SK-N-SH (cell line): ENCODE measurements at regions not wholly inside any gene's neighbourhood (a gene's known extent, or its start where the extent isn't known, plus 50 kb on each side); places are given as distances from the start of the nearest gene placed in this dataset.

ENCODE experiments used
- CTCF ChIA-PET: fragments of 300-600, 350-600 bp; formaldehyde crosslinking; extraction: SDS; loops from one replicate; lab custom pipeline; 2021; lab: Yijun Ruan, JAX
- POLR2A ChIA-PET: fragments of 350-600 bp; sonication (Branson Sonifier 250); formaldehyde crosslinking; extraction: SDS; loops from one replicate; lab custom pipeline; 2020; ENCODE audit warnings: antibody characterized with exemption, inconsistent platforms; lab: Yijun Ruan, JAX
- DNase-seq: peaks from one replicate; pipeline ENCODE4 v3.0.0; 2012
- H2AFZ ChIP-seq: fragments of 200-600 bp; sonication (generic); 2 replicates; pipeline ENCODE4 v1.8.1; 2016; ENCODE audit warnings: antibody characterized with exemption, mild to moderate bottlenecking, low read depth
- H3F3A ChIP-seq: fragments of 200-600 bp; sonication (generic); replicated peaks from 2 replicates; pipeline ENCODE3; 2016; ENCODE audit warnings: antibody characterized with exemption, mild to moderate bottlenecking; ENCODE audit not compliant: insufficient read depth
- H3K27ac ChIP-seq, 2 experiments: fragments of 200-500 bp in 1 of 2; fragments of 200-600 bp in 1 of 2; sonication (Bioruptor generic) in 1 of 2; sonication (generic), shearing (Covaris generic) in 1 of 2; 2 replicates each; pipeline versions ENCODE4 v1.5.1 to v1.6.1; 2014 to 2016; ENCODE audit warnings: low read depth in 2 of 2, inconsistent platforms in 1 of 2, low read length in 1 of 2, mild to moderate bottlenecking in 1 of 2, mixed read lengths in 1 of 2
- H3K27me3 ChIP-seq: fragments of 200-600 bp; sonication (generic), shearing (Covaris generic); 2 replicates; pipeline ENCODE4 v1.6.1; 2016; ENCODE audit warnings: mixed run types; ENCODE audit not compliant: insufficient read depth
- H3K36me3 ChIP-seq, 2 experiments: fragments of 200-500 bp in 1 of 2; fragments of 200-600 bp in 1 of 2; sonication (Bioruptor generic) in 1 of 2; sonication (generic) in 1 of 2; replicated peaks in 1 of 2; 2 replicates each; pipeline versions ENCODE3 to v1.5.1; 2014 to 2016; ENCODE audit warnings: low read length in 1 of 2, mild to moderate bottlenecking in 1 of 2; ENCODE audit not compliant: insufficient read depth in 2 of 2, control insufficient read depth in 1 of 2
- H3K4me1 ChIP-seq, 2 experiments: fragments of 200-500 bp in 1 of 2; fragments of 200-600 bp in 1 of 2; sonication (Bioruptor generic) in 1 of 2; sonication (generic), shearing (Covaris generic) in 1 of 2; 2 replicates each; pipeline versions ENCODE4 v1.5.1 to v1.6.1; 2014 to 2016; ENCODE audit warnings: low read depth in 1 of 2, low read length in 1 of 2, mixed run types in 1 of 2; ENCODE audit not compliant: insufficient read depth in 2 of 2, control insufficient read depth in 1 of 2
- H3K4me2 ChIP-seq: fragments of 200-600 bp; sonication (generic), shearing (Covaris generic); 2 replicates; pipeline ENCODE4 v1.6.1; 2017; ENCODE audit warnings: mixed run types
- H3K4me3 ChIP-seq, 2 experiments: fragments of 200-500 bp in 1 of 2; fragments of 200-600 bp in 1 of 2; sonication (Bioruptor generic) in 1 of 2; sonication (generic), shearing (Covaris generic) in 1 of 2; 2 replicates each; pipeline versions ENCODE4 v1.5.1 to v1.8.1; 2014 to 2016; ENCODE audit warnings: low read depth in 2 of 2, inconsistent platforms in 1 of 2, low read length in 1 of 2, mild to moderate bottlenecking in 1 of 2, mixed read lengths in 1 of 2, moderate library complexity in 1 of 2
- H3K79me2 ChIP-seq: fragments of 200-600 bp; sonication (generic); 2 replicates; pipeline ENCODE4 v1.8.1; 2017; ENCODE audit warnings: mild to moderate bottlenecking; ENCODE audit not compliant: insufficient read depth
- H3K9ac ChIP-seq: fragments of 200-600 bp; sonication (generic); 2 replicates; pipeline ENCODE4 v1.6.1; 2017; ENCODE audit warnings: mixed run types
- H3K9me2 ChIP-seq: fragments of 200-600 bp; sonication (generic); 2 replicates; pipeline ENCODE4 v1.6.1; 2017; ENCODE audit warnings: mixed run types
- H3K9me3 ChIP-seq: fragments of 200-600 bp; sonication (generic); 2 replicates; pipeline ENCODE4 v1.6.1; 2017; ENCODE audit warnings: mixed run types, mild to moderate bottlenecking, moderate library complexity
- H4K20me1 ChIP-seq: fragments of 200-600 bp; sonication (generic); 2 replicates; pipeline ENCODE4 v1.6.1; 2017; ENCODE audit warnings: mild to moderate bottlenecking, mixed run types; ENCODE audit not compliant: insufficient read depth
- CTCF ChIP-seq: fragments of 200-600 bp; sonication (generic); IDR thresholded peaks from 2 replicates; pipeline ENCODE4 v1.6.1; 2017; ENCODE audit warnings: antibody characterized with exemption, mild to moderate bottlenecking, moderate library complexity
- EP300 ChIP-seq, 2 experiments: IDR thresholded peaks; 2 replicates each; pipeline versions ENCODE4 v1.4.0 to v1.6.1; 2012; ENCODE audit warnings: borderline replicate concordance in 1 of 2, low read depth in 1 of 2, low read length in 1 of 2
- EZH2phosphoT487 ChIP-seq: fragments of 200-600 bp; sonication (generic); IDR thresholded peaks from 2 replicates; pipeline ENCODE4 v1.6.1; 2017; ENCODE audit warnings: low read depth, mixed run types, mild to moderate bottlenecking, antibody characterized with exemption, moderate library complexity, borderline replicate concordance
- GABPA ChIP-seq: IDR thresholded peaks from 2 replicates; pipeline ENCODE4 v1.4.0; 2012; ENCODE audit warnings: low read depth, mild to moderate bottlenecking
- NFIC ChIP-seq: IDR thresholded peaks from 2 replicates; pipeline ENCODE4 v1.4.0; 2012; ENCODE audit warnings: borderline replicate concordance
- PBX3 ChIP-seq: IDR thresholded peaks from 2 replicates; pipeline ENCODE4; 2012
- RAD21 ChIP-seq: IDR thresholded peaks from 2 replicates; pipeline ENCODE4 v1.6.1; 2012; ENCODE audit warnings: mild to moderate bottlenecking, low read length
- SMC3 ChIP-seq: IDR thresholded peaks from 2 replicates; pipeline ENCODE4 v1.6.1; 2012; ENCODE audit warnings: low read depth, low read length, improper control_type of control experiment
- WGBS: methylation state at CpG from one replicate; pipeline ENCODE4 v1.1.6; 2017; ENCODE audit warnings: low lambda C conversion rate; 5-methylcytosine and 5-hydroxymethylcytosine counted together

- no peaks in the 10 kb centered on the region for H3K4me1 ChIP-seq
- 4% methylated on average over 6 of the region's 6 CpGs for WGBS
- no peaks in the 10 kb centered on the region for H3K36me3 ChIP-seq
- no peak overlapping the region for H3K4me2 ChIP-seq
- no peak overlapping the region for H3K9ac ChIP-seq
- H3F3A ChIP-seq = no peaks in the 10 kb centered on the region
- ChIA-PET POLR2A (no interaction called here), CTCF (interaction anchor here (0.7 to 2.0 kb wide), 6 partner anchors 11 to 212 kb away, joined by 3 to 9 read pairs (median 4); no protein-coding TSS in a partner anchor)
- no peak overlapping the region for H2AFZ ChIP-seq
- peaks cover 23% of the 10 kb centered on the region; the same call in 1 of the 2 replicates for H3K27me3 ChIP-seq
- H3K79me2 ChIP-seq = no peaks in the 10 kb centered on the region
- no peaks in the 10 kb centered on the region for H3K9me2 ChIP-seq
- TF ChIP-seq PBX3 (0 out of 2 replicates have a peak, but pooled peaks have one; percentile 27), RAD21 (peak; percentile 39), NFIC (no peak), CTCF (peak; percentile 54), EZH2phosphoT487 (no peak), SMC3 (0 out of 2 replicates have a peak, but pooled peaks have one; percentile 27), GABPA (no peak)
- no peaks in the 10 kb centered on the region for H4K20me1 ChIP-seq
- peak; percentile 0 for DNase-seq
- H3K27ac ChIP-seq = no peak overlapping the region
- peak overlapping the region in 1 of 2 experiments; percentile 24; a peak in 1 of 4 replicates for H3K4me3 ChIP-seq
- H3K9me3 ChIP-seq = no peaks in the 10 kb centered on the region
Observed at GRCh38 chr4:74531963-74532794, 87.2 kb downstream of the AREG start.

- Histone ChIP-seq H3K4me1 (no peaks in the 10 kb centered on the region), H3K36me3 (no peaks in the 10 kb centered on the region), H3K79me2 (no peaks in the 10 kb centered on the region), H3K9me3 (no peaks in the 10 kb centered on the region), H4K20me1 (no peaks in the 10 kb centered on the region), H2AFZ (no peak overlapping the region), H3K27me3 (peaks cover 22% of the 10 kb centered on the region; the same call in 1 of the 2 replicates), H3K9ac (no peak overlapping the region), H3K4me3 (no peak overlapping the region), H3K4me2 (no peak overlapping the region), H3K27ac (no peak overlapping the region), H3F3A (no peaks in the 10 kb centered on the region), H3K9me2 (no peaks in the 10 kb centered on the region)
- ChIA-PET CTCF (no interaction called here), POLR2A (no interaction called here)
- 4% methylated on average over 3 of the region's 3 CpGs for WGBS
- DNase-seq = no peak
- no peak for TF ChIP-seq EP300 (IDR thresholded peaks at IDR 0.05; ENCODE audit: borderline replicate concordance in 1 of 2, low read depth in 1 of 2, low read length in 1 of 2)
Observed at GRCh38 chr4:74534121-74534520, 89.2 kb downstream of the AREG start.
